HepG2 (cell line): ENCODE measurements at regions not wholly inside any gene's neighbourhood (a gene's known extent, or its start where the extent isn't known, plus 50 kb on each side); places are given as distances from the start of the nearest gene placed in this dataset.

ENCODE experiments used
- ATAC-seq: fragments of 200-7000 bp; cut with Tn5 transposase; 3 replicates; pipeline ENCODE4 v1.9.1; 2020; ENCODE audit warnings: mild to moderate bottlenecking, moderate library complexity
- BruUV-seq: library from RNA; stranded (reverse); fragments of 400-500 nt; replicated peaks from 2 replicates; lab custom pipeline; 2021; lab: Mats Ljungman, UMichigan
- CTCF ChIA-PET: fragments of 300-600 bp; formaldehyde crosslinking; extraction: SDS; loops from one replicate; lab custom pipeline; 2021; ENCODE audit warnings: low total read pairs, inconsistent platforms, low intra/inter-chr PET ratio; lab: Yijun Ruan, JAX
- POLR2A ChIA-PET: fragments of 350-600 bp; sonication (Branson Sonifier 250); formaldehyde crosslinking; loops from one replicate; lab custom pipeline; 2020; ENCODE audit warnings: antibody characterized with exemption, inconsistent platforms; lab: Yijun Ruan, JAX
- DNase-seq: peaks from one replicate; pipeline ENCODE4 v3.0.0-alpha.2; 2015; ENCODE audit warnings: low spot score
- FAIRE-seq: peaks from 3 replicates; lab custom pipeline; 2011; peaks lifted over from hg19 to GRCh38; lab: Jason Lieb, UNC
- H2AFZ ChIP-seq: one replicate; pipeline ENCODE4 v1.6.1; 2011; ENCODE audit warnings: low read length, inconsistent platforms
- H3K27ac ChIP-seq: fragments of 300-600 bp; 3 replicates; pipeline ENCODE4 v1.8.0; 2011; ENCODE audit warnings: mixed run types, mild to moderate bottlenecking, mixed read lengths, low read length, inconsistent platforms; ENCODE audit not compliant: insufficient read depth; ENCODE audit errors: extremely low read length
- H3K27me3 ChIP-seq, 2 experiments: fragments of 200-600 bp in 1 of 2; 2 replicates in 1 of 2; 3 replicates in 1 of 2; pipeline versions ENCODE4 v1.6.0 to v1.8.0; 2011; ENCODE audit warnings: low read length in 2 of 2, mild to moderate bottlenecking in 2 of 2, moderate library complexity in 2 of 2, inconsistent platforms in 1 of 2; ENCODE audit not compliant: insufficient read depth in 2 of 2, control insufficient read depth in 1 of 2
- H3K36me3 ChIP-seq, 2 experiments: fragments of 200-600 bp in 1 of 2; replicated peaks in 1 of 2; 2 replicates in 1 of 2; 3 replicates in 1 of 2; pipeline versions ENCODE4 v1.5.1 to v1.8.0; 2011; ENCODE audit warnings: low read length in 2 of 2, inconsistent platforms in 1 of 2; ENCODE audit not compliant: insufficient read depth in 2 of 2, control insufficient read depth in 1 of 2
- H3K4me1 ChIP-seq: 2 replicates; pipeline ENCODE4 v1.5.1; 2012; ENCODE audit warnings: low read length, inconsistent platforms; ENCODE audit not compliant: insufficient read depth
- H3K4me2 ChIP-seq: 2 replicates; pipeline ENCODE4 v1.6.0; 2011; ENCODE audit warnings: low read depth, low read length, inconsistent platforms
- H3K4me3 ChIP-seq, 3 experiments: fragments of 200-600 bp in 1 of 3; sonication (generic), shearing (Covaris generic) in 1 of 3; replicated peaks in 1 of 3; 2 replicates each; pipeline ENCODE4 v1.5.1; 2011 to 2016; ENCODE audit warnings: low read length in 3 of 3, inconsistent platforms in 2 of 3, low read depth in 2 of 3, mild to moderate bottlenecking in 2 of 3, control low read depth in 1 of 3, mixed read lengths in 1 of 3; ENCODE audit not compliant: insufficient read depth in 1 of 3
- H3K79me2 ChIP-seq: one replicate; pipeline ENCODE4 v1.6.1; 2011; ENCODE audit warnings: low read length, inconsistent platforms; ENCODE audit not compliant: insufficient read depth
- H3K9ac ChIP-seq: 2 replicates; pipeline ENCODE4 v1.6.0; 2011; ENCODE audit warnings: mild to moderate bottlenecking, low read depth, low read length, inconsistent platforms; ENCODE audit not compliant: insufficient read depth
- H3K9me3 ChIP-seq: 2 replicates; pipeline ENCODE4 v1.5.1; 2012; ENCODE audit warnings: mild to moderate bottlenecking, low read length
- H4K20me1 ChIP-seq: 2 replicates; pipeline ENCODE4 v1.6.0; 2011; ENCODE audit warnings: inconsistent platforms, mild to moderate bottlenecking, low read length, moderate library complexity; ENCODE audit not compliant: insufficient read depth
- ELF3 ChIP-seq: IDR thresholded peaks from 2 replicates; pipeline ENCODE4 v1.6.1; 2016; ENCODE audit warnings: missing genetic modification reagents, missing compliant biosample characterization
- JDP2 ChIP-seq: sonication (generic); formaldehyde crosslinking; IDR thresholded peaks from 2 replicates; pipeline ENCODE4 v1.8.1; 2022; ENCODE audit warnings: missing genetic modification reagents, borderline replicate concordance
- PBX3 ChIP-seq: sonication (generic); formaldehyde crosslinking; IDR thresholded peaks from 2 replicates; pipeline ENCODE4 v1.8.1; 2023; ENCODE audit warnings: missing genetic modification reagents, inconsistent platforms, borderline replicate concordance
- RBAK ChIP-seq: sonication (generic); formaldehyde crosslinking; IDR thresholded peaks from 2 replicates; pipeline ENCODE4 v1.5.1; 2020; ENCODE audit warnings: mild to moderate bottlenecking, missing genetic modification reagents
- RELA ChIP-seq: sonication (generic); formaldehyde crosslinking; IDR thresholded peaks from 2 replicates; pipeline ENCODE4 v1.4.0; 2020; ENCODE audit warnings: missing genetic modification reagents
- SOX6 ChIP-seq, 2 experiments: fragments of 450-650 bp in 1 of 2; sonication (generic) in 1 of 2; formaldehyde crosslinking in 1 of 2; IDR thresholded peaks; 2 replicates each; pipeline versions ENCODE4 v1.4.0 to v1.6.1; 2017 to 2020; ENCODE audit warnings: antibody characterized with exemption in 1 of 2, mild to moderate bottlenecking in 1 of 2, missing genetic modification reagents in 1 of 2
- TAF15 ChIP-seq: fragments of 200-400 bp; formaldehyde crosslinking; IDR thresholded peaks from one replicate; pipeline ENCODE4 v1.6.1; 2018; ENCODE audit warnings: mild to moderate bottlenecking, low read depth, low read length; ENCODE audit not compliant: poor library complexity, severe bottlenecking
- ZNF350 ChIP-seq: sonication (generic); formaldehyde crosslinking; IDR thresholded peaks from 2 replicates; pipeline ENCODE4 v1.4.0; 2020; ENCODE audit warnings: mild to moderate bottlenecking, low read depth, missing genetic modification reagents, borderline replicate concordance
- ZNF431 ChIP-seq: sonication (generic); formaldehyde crosslinking; IDR thresholded peaks from 2 replicates; pipeline ENCODE4 v1.9.0; 2022; ENCODE audit warnings: missing genetic modification reagents, low read depth, mild to moderate bottlenecking, borderline replicate concordance
- ZNF740 ChIP-seq: sonication (generic); formaldehyde crosslinking; IDR thresholded peaks from 2 replicates; pipeline ENCODE4 v1.4.0; 2020; ENCODE audit warnings: missing genetic modification reagents
- WGBS: methylation state at CpG from one replicate; pipeline ENCODE4 v1.1.6; 2017; ENCODE audit warnings: low lambda C conversion rate; 5-methylcytosine and 5-hydroxymethylcytosine counted together
- in situ Hi-C: cut with HindIII; loops from 2 replicates; pipeline ENCODE4 v1.10.0; 2017; ENCODE audit warnings: low pct_unique_long_range_greater_than_20kb; ENCODE audit not compliant: extremely low pct_ligation_motif_present
- intact Hi-C: fragments of 100-400 bp; cut with micrococcal nuclease; formaldehyde crosslinking; loops from one replicate; pipeline ENCODE4 v1.10.0; 2022; ENCODE audit not compliant: unreplicated experiment
- TF ChIP-seq, protein P1 (sequence below): sonication (generic); formaldehyde crosslinking; IDR thresholded peaks from 2 replicates; pipeline ENCODE4 v1.5.0; 2020; ENCODE audit warnings: mild to moderate bottlenecking, missing genetic modification reagents
- TF ChIP-seq, protein P2 (sequence below): sonication (generic); formaldehyde crosslinking; IDR thresholded peaks from 2 replicates; pipeline ENCODE4 v1.5.0; 2020; ENCODE audit warnings: missing genetic modification reagents, mild to moderate bottlenecking, borderline replicate concordance

DNA sequence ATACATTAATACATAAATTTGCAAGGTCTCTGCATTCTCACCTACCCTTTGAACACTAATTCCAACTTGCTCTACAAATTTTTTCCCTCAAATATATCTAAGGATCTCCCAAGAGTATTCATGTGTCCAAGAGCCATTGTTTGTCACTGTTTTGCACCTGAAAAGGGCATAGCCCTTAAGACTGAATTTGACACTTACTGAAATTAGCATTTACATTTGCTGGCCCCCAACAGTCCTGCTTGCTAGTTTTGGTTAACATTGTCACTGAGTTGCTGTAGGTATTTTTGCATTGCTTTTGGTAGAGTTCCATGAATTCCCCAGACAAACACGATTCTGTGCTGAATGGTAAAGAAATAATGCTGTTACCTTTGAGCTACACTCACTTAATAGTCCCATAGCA lies 57.3 kb downstream of the KCNA4 start:
- ChIA-PET POLR2A (no interaction called here), CTCF (no interaction called here)
- H3K27me3 ChIP-seq, result no peaks in the 10 kb centered on the region
- DNase-seq (no peak), ATAC-seq (no peak)
- peaks cover 50% of the 10 kb centered on the region for H3K9me3 ChIP-seq
- 0% methylated on average over 1 of the region's 1 CpG for WGBS
- H3K4me1 ChIP-seq, result no peaks in the 10 kb centered on the region
- H3K79me2 ChIP-seq, result no peaks in the 10 kb centered on the region
- no TSS peak for BruUV-seq
- no peaks in the 10 kb centered on the region for H4K20me1 ChIP-seq
- no peak overlapping the region for H3K9ac ChIP-seq
- in situ Hi-C loops, result no loop called here
- no peak overlapping the region for H3K4me2 ChIP-seq
- no peak overlapping the region for H3K27ac ChIP-seq
- H2AFZ ChIP-seq, result no peak overlapping the region
- TF ChIP-seq JDP2 (CRISPR knock-in tag) (no peak), SOX6 (IDR thresholded peaks at IDR 0.05) (no peak), SOX6 (CRISPR knock-in tag; IDR thresholded peaks at IDR 0.05) (no peak), RBAK (no peak), ZNF740 (CRISPR knock-in tag) (no peak), ZNF350 (CRISPR knock-in tag) (no peak)
- TF ChIP-seq, protein P1, sequence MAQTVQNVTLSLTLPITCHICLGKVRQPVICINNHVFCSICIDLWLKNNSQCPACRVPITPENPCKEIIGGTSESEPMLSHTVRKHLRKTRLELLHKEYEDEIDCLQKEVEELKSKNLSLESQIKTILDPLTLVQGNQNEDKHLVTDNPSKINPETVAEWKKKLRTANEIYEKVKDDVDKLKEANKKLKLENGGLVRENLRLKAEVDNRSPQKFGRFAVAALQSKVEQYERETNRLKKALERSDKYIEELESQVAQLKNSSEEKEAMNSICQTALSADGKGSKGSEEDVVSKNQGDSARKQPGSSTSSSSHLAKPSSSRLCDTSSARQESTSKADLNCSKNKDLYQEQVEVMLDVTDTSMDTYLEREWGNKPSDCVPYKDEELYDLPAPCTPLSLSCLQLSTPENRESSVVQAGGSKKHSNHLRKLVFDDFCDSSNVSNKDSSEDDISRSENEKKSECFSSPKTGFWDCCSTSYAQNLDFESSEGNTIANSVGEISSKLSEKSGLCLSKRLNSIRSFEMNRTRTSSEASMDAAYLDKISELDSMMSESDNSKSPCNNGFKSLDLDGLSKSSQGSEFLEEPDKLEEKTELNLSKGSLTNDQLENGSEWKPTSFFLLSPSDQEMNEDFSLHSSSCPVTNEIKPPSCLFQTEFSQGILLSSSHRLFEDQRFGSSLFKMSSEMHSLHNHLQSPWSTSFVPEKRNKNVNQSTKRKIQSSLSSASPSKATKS (CRISPR knock-in tag), result no peak
- TF ChIP-seq, all 625 proteins: peak for 0
- intact Hi-C loops, result no loop called here
- no peaks in the 10 kb centered on the region for H3K36me3 ChIP-seq
- no peak for FAIRE-seq
- H3K4me3 ChIP-seq, result no peak overlapping the region

DNA sequence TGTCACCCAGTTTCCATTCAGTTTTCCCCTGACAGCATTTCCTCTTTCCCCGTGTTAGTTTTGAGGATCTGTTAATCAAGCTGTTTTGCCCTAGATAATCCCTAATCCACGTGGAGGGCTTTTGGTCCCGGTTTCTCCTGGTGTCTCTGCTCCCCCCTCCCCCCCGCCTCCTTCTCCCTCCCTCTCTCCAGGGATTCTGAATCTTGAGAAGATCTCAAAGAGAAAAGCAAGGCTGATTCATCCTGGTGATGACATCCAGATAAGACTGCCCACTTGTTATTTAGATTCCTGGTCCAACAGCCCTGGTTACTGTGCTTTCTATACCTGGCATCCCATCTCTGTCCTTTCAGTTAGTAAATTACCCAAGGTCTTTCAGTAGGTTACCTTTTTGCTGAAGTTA lies 59.4 kb downstream of the KCNA4 start:
- no peak for FAIRE-seq
- ATAC-seq, result no peak
- Histone ChIP-seq H3K9ac (no peak overlapping the region), H3K9me3 (peaks cover 65% of the 10 kb centered on the region), H3K27me3 (no peaks in the 10 kb centered on the region), H3K27ac (no peak overlapping the region), H3K79me2 (no peaks in the 10 kb centered on the region), H3K4me2 (no peak overlapping the region), H2AFZ (no peak overlapping the region), H3K4me1 (no peaks in the 10 kb centered on the region), H4K20me1 (no peaks in the 10 kb centered on the region), H3K4me3 (no peak overlapping the region), H3K36me3 (no peaks in the 10 kb centered on the region)
- in situ Hi-C loops, result no loop called here
- no TSS peak for BruUV-seq
- 4% methylated on average over 4 of the region's 4 CpGs for WGBS
- CTCF ChIA-PET, result no interaction called here
- DNase-seq, result no peak
- intact Hi-C loops, result no loop called here
- POLR2A ChIA-PET, result no interaction called here
- TF ChIP-seq, protein P2, sequence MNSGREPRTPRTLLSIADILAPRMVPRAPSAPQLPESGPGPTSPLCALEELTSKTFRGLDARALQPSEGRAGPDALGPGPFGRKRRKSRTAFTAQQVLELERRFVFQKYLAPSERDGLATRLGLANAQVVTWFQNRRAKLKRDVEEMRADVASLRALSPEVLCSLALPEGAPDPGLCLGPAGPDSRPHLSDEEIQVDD, result no peak
- TF ChIP-seq ZNF431 (CRISPR knock-in tag) (no peak), RELA (CRISPR knock-in tag) (no peak), PBX3 (CRISPR knock-in tag) (no peak), TAF15 (no peak), ELF3 (CRISPR knock-in tag) (no peak)
